DND-41 (cell line): ENCODE measurements at regions not wholly inside any gene's neighbourhood (a gene's known extent, or its start where the extent isn't known, plus 50 kb on each side); places are given as distances from the start of the nearest gene placed in this dataset.

ENCODE experiments used
- CTCF ChIP-seq: IDR thresholded peaks from 2 replicates; pipeline ENCODE4 v1.5.1; 2012; ENCODE audit warnings: borderline replicate concordance, low read length, moderate library complexity, mild to moderate bottlenecking; ENCODE audit not compliant: poor library complexity, severe bottlenecking; ENCODE audit errors: extremely low read depth
- EZH2 ChIP-seq: IDR thresholded peaks from 3 replicates; pipeline ENCODE4 v1.6.1; 2012; ENCODE audit warnings: borderline replicate concordance, low read depth, mild to moderate bottlenecking, moderate library complexity, low read length, inconsistent platforms; ENCODE audit not compliant: severe bottlenecking

DNA sequence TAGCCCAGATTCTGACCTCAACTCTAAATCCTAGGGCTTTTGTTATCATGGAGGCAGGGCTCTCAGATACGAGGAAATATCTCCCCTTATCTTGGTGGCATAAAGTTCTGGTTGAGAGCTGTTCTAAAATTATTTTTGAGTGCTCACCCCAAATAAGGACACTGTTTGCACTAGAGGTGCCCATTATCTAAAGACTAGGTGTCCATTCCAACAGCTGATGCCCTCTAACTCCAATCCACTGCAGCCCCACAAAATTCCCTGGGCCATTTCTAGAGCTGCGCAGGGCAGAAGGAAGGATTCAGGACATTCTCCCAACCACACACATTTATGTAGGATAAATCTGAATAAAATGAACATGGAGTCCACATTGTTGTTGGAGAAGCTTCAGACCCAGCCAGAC lies 301.9 kb downstream of the FGFR2 start:
- TF ChIP-seq CTCF (no peak), EZH2 (no peak)
